GM21367 (cell line): ENCODE measurements at regions not wholly inside any gene's neighbourhood (a gene's known extent, or its start where the extent isn't known, plus 50 kb on each side); places are given as distances from the start of the nearest gene placed in this dataset.

Experiments used
- ATAC-seq: cut with Tn5 transposase; IDR thresholded peaks from one replicate; pipeline ENCODE4 v1.9.1; 2021; ENCODE audit not compliant: unreplicated experiment

DNA sequence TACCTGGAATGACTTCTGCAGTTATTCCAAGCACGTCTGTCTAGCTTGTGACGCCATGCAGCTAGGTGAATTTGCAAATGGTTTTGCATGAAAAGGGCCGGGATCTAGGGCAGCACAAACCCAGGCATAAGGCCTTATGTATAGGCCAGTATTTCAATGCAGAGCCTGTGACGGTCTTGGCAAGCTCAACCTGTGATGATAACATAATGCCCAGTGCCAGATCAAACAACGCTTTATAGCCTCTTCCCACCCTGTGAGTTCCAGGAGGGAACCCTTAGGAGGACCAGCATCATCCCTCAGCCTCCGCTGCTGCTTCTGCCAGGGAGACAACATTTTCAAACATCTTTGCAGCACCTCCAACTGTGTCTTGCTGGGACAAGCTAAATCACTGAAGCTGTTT is 390.7 kb downstream of the INHBA start:
- ATAC-seq = no peak

DNA sequence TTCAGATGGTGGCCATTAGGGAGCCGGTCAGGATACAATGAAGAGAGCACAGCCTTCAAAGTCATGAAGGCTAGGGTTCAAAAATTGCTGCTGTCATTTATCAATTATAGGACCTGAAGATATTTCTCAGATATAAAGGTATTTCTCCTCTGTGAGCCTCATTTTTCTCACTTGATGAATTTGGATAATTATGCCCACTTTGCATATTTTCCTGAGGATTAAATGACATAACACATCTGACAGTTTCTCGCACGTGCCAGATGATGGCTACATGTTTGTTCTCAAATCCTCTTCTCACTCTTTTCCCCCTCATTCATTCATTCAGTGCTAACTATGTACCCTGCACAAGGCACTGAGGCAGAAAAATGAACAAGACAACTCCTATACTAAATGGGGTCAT is 391.6 kb downstream of the INHBA start:
- ATAC-seq = no peak

DNA sequence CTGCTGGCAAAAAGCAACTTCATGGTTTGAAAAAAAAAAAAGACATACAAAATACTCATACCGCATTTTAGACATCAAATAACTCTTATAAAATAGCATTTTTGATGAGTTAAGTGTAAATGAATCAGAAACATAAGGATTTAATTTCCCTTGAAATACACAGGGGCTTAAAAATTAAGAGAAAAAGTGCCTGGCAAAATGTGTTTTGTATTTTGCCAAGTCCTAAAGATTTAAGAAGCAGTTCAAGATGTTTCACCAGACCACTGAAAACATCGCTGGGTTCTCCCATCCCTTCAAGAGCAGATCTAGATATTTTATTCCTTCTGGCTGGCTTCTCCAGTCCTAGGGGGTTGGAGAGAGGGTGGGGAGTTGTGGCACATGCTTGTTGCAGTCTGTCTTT is 396.4 kb downstream of the INHBA start:
- ATAC-seq = no peak

DNA sequence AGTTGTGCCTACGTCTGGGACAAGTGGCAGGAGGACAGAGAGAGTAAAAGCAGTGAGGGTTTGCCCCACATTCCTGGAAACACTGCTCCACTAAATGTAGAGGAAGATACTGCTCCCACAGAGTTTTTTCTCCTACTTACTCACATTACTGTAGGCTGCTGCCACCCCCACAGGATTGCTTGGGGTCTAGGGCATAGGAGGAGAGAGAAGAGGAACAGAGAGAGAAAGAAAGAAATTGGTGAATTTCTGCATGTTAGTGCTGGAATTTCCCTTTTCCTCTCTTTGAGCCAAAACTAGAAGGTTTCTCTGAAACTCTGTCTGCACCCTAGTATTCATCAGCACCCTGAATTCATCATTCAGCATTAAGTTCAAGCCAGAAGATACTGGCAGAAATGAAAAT is 397.9 kb downstream of the INHBA start:
- no peak for ATAC-seq

DNA sequence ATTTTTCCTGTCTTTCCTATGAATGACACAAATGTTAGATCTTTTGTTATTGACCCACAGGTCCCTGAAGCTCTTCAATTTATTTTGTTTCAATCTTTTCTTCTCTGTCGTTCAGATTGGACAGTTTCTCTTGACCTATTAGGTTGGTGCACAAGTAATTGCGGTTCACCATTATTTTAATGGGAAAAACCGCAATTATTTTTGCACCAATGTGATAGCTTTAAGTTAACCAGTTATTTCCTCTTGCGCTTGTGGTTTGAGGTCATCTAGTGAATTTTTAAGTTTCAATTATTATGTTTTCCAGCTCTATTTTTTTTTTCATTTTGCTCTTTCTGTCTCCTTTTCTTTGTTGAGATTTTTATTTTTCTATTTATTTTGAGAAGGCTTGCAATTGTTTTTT is 399.2 kb downstream of the INHBA start:
- ATAC-seq = no peak

DNA sequence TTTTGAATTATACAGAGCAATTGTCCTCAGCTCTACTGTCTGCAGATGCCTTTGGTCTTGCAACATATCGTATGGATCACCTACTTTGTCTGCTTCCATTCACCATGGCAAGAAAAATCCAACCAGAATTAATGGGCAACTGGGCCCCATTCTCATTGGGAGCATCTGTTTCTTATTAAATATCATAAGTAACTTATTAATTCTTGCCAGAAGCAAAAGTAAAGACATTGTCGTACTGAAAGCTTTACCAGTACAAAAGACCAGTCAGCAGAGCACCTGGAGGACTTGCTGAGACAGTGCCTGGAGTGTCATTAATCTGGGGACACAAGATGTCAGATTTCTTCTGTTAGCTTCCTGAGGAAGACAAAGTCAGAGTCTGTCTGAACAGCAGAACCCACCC is 404.5 kb downstream of the INHBA start:
- no peak for ATAC-seq

DNA sequence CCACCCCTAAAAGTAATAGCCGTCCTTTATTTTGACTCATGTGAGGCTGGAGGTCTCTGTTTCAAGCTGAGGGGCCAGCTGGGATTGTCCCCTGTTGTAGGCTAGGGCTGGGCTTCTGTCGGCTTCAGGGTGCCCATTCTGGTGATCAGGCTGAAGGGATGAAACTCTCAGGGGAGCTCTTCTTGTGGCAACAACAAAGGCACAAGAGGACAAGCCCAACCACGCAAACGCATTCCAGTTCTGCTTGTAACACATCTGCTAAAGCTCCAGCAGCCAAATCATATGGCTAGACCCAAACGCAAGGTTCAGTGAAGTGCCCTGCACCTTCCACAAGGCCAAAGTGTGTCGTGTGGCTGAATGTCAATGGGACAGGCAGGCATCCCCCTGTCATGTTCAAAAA is 405.7 kb downstream of the INHBA start:
- no peak for ATAC-seq

DNA sequence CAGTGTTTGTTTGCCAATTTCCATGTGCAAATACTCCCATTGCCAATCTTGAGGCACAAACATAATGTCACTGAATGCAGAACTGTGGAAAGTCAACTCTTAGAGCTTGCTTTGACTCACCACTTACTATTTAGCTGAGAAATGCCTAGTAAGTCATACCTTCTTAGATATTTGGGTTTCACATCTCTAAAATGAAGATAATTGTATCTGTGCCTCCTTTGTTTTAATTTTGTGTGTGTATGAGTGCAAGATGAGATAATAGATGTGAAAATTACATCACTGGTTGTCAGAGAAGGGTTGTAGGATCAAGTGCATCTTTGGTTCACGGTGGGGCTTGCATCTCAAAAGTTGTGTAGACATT is 407.5 kb downstream of the INHBA start:
- no peak for ATAC-seq

DNA sequence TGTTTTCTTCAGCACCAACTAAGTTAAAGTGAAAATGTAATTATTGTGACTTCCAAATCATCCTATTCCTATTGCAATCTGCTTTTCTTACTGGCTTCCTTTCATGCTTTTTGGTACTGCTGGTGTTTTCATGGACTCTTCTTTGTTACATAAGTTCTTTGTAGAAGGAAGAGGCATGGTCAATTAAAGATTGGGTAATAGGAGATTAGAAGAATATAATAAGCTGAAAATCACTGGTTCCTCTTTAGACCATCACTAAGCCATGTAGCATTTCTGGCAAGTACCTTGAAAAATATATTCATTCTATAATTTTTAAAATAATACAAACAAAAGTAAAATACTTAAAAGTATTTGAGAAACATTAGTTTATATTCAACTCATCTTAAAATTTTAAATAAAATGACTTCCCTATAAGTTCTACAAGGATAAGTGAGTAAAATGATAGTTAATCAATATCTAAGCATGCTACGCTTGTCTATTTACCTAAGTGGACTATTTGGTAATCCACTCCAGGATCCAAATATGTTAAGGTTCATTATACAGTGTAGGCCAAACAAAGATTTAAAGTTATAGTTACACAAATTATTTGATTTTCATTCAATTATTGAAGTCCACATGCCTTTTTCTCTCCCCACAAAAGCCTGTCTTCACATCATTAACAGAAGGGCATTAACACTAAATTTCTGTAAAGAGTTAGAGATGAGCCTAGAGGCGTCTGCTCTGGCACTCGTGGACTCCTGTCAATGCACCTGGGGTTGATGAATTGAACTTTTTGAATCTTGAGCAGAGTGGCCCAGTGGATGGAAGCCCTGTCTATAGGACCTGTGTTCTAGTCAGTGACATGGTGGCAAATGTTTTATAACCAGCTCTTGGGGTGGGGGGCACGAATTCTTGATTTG is 408.1 kb downstream of the INHBA start:
- no peak for ATAC-seq

DNA sequence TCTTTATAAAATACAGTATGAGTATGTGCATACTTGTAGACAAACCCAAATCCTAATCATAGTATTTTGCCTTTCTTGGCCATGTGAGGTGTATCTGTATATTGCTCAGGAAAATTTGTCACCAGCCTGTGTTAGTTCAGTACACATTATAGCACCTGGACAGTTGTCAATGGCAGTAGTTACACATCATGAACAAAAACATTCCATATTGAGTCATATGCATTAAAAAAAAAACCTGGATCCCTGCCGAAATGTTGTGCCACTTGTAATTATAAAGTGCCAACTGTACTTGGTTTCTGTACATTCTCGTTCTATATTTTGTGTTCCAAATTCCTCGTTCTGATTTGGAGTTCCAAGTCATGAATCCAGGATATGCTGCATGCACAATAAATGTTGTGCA is 410.4 kb downstream of the INHBA start:
- ATAC-seq = no peak

DNA sequence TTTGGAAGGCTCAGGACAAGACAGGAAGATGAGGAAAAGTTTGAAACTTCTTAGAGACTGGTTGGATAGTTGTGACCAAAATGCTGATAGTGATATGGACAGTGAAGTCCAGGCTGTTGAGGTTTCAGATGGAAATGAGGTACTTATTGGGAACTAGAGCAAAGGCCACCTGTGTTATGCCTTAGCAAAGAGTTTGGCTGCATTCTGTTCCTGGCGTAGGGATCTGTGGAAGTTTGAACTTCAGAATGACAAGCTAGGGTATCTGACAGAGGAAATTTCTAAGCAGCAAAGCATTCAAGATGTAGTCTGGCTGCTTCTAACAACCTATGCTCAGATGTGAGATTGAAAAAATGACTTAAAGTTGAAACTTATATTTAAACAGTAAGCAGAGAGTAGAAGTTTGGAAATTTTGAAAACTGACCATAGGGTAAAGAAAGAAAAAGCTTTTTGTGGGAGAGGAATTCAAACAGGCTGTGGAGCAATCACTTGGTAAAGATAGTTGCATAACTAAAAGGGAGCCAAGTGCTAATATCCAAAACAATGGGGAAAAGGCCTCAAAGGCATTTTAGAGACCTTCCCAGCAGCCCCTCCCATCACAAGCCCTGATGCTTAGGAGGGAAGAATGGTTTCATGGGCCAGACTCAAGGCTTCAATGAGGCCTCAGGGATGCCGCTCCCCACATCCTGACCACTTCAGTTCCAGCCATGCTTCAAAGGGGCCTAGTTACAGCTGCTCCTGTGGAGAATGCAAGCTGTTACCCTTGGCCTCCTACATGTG is 415.1 kb downstream of the INHBA start:
- ATAC-seq = no peak

DNA sequence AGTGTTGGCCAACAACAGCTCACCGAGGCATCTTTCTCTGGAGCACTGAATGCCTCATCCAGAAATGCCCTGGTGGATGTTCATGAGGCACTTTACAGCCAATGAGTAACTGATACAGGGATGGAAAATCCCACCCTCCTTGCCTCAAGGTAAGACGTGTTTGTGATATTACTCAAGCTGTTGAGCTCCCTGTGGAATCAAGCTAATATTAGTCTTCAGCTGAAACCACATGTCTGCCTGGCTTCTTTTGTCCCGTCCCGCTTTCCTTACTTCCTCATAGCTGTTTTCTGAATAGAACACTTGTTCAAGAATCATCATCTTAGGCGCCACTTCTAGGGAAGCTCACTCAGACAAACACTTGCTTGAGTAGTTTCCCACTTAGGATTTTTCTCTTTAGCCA is 422.4 kb downstream of the INHBA start:
- ATAC-seq = no peak

DNA sequence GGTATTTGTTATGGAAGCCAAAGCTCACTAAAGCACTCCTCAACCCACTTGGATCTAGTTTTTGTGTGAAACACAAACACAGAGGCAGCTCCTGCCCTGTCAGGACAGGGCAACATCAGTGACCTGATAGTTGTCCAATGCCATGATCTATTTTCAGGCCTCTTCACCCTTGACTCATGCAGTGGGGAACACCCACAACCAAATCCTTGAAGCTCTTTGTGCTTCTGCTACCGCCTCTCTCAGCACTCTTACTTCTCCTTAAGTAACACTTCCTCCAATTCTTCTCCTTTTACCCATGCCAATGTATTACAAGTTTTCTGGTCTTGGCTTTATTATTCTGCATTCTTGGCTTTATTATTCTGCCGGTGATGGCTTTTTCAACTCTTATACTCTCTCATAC is 425.3 kb downstream of the INHBA start:
- no peak for ATAC-seq

DNA sequence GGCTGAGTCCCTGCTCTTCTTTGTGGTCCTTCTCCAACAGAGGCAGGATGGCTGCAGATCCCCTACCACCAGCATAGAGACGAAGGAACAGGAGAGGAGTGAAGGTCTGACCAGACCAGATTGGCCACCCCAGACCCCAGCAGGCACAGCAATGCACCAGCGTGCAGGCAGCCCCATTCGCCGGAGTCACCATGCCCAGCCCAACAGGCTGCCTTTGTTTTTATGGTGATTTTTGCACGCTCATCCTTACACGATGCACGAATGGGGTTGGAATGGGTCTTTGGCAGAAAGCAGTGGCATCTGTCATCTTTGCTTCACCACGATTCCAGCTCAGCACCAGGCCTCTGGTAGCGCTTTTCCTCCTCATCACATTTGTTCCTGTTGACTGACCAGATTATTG is 427.6 kb downstream of the INHBA start:
- ATAC-seq = no peak

DNA sequence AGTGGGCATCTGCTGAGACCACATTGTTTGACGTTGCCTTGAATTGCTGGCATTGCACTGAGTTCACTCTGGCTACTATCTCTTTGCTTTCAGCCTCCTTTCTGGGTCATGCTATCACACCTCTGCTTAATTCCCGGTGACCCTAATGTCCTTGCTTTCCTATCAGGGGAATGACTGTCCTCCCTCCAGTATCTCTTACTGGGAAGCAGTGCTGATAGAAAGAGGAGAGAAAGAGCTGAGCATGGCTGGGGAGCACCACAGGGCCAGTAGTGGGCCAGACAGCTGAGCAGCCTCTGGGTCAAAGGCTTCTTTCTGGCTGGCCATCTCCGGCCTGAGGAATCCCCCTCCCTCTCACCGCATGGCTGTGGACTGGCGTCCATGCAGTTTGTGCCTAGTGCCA is 428.7 kb downstream of the INHBA start:
- no peak for ATAC-seq

DNA sequence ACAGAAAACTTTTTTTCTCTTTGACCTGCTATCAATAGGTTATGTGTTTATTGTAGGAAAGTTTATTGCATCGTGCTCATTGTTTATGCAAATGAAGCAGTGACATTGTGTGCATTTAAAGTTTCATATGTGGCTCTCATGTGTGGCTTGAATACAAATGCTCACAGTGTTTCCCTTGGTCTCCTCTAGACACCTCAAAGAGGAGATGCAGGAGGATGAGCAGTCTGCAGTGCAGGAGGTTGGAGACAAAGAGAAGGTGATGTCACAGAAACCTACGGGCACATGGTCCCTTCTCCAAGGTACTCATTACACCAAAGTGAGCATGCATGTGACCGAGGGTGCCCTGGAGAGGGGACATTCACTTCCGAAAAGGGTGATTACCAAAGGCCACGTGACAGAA is 430.2 kb downstream of the INHBA start:
- no peak for ATAC-seq

DNA sequence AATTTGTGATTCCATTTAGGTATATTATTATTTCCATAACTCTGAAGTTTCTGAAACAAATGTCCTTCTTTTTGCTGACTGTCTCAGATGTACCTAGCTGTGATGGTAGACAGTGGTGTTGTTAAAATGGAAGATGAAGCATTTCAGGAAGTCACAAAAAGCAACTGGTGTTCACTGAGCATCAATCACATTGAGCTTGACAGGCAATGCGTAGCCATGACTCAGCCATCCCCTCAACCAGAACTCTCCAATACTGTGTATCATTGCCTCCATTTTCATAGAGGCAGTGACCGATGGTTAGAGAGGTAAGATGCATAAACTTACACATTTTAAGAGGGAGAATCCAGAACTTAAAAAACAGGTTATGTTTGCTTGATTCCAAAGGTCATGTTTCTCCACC is 434.0 kb downstream of the INHBA start:
- no peak for ATAC-seq

DNA sequence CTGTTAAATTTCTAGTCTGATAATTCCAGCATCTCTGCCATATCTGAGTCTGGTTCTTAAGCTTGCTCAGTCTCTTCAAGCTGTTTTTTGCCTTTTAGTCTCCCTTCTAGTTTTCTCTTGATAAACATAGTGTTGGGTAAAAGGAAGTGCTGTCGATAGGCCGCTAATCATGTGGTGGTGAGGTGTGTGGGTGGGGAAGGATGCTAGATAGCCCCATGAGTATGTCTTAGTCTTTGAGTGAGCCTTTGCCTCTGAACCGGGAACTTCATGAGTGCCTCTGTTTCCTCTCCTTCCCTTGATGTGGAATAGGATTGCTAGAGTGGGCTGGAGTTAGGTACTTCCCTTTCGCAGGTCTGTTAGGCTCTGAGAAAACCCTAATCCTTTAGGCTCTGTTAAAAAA is 441.8 kb downstream of the INHBA start:
- no peak for ATAC-seq

DNA sequence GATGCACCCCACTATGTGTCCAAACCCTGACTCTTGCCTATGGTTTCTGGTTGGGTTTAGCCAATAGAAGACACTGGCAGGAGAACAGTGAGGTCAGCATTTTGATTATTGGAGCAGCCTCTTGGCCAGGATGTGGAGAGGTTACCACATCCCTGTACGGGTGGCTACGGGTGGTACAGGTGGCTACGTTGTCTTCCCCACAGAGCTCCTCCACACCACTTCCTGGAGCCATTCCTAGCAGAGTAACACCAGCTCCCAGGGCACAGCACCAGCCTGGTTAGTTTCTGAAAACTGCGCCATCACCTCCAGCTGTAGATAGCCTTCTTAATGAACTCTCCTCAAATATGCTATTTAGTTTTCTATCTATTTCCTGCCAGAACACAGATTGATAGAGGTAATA is 445.2 kb downstream of the INHBA start:
- no peak for ATAC-seq

DNA sequence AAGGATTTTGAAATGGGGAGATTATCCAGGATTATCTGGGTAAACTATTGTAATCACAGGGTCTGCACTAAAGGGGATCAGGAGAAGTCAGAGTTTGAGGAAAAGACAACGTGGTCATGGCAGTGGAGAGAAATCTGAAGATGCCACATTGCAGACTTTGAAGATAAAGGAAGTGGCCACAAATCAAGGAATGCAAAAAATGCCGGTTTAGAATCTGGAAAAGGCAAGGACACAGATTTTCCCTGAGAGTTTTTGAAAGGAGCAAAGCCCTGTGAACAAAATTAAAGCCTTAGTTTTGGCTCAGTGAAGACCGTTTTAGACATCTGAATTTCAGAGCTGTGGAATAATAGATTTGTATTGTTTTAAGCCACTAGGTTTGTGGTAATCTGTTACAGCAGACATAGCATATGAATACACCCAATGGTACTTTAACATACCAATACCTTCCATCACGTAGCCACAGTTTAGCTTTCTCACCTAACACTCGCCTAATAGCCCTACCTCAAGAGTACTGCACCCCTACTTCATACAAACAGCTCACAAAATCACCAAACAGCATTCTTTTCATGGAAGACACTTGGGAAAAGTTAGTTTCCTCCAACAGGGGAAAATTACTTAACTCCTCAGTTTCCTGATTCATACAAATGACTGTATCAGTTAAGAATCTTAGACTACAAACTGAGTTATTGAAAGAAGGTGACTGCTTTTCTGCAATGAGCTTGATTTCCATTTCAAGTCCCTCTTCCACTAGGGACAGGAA is 446.5 kb downstream of the INHBA start:
- ATAC-seq = no peak

DNA sequence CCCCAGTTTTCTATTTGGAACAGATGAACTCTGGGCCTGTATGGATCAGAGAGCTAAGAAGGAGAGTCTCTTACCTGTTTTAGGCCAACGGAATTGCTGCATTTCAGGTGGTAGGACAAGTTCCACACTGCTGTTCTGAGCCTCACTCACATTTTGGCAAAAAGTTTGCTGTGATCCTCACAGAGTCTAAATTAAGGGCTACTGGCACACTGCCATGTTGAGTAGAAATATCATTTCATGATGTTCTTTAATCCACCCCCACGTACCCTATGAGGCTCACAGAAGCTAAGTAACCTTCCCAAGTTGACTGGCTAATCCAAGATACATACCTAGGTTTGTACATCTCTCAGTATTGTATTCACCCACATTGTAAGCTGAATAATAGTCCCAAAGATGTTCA is 447.2 kb downstream of the INHBA start:
- no peak for ATAC-seq

DNA sequence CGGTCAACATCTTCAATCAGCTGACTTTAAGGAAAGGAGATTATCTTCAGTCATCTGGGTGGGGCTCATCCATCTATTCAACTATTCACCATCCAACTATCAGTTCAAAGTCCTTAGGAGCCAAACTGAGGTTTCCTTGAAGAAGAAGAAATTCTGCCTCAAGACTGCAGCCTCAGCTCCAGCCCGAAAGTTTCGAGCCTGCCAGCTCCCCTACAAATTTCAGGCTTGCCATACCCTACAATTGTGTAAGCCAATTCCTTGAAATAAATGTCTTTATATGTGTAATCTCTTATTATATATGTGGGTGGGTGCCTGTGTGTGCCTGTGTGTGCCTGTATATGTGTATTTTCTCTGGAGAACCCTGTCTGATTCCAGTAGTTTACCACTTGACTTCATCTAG is 447.8 kb downstream of the INHBA start:
- ATAC-seq = no peak
